GM23338 (cell line): ENCODE measurements at regions not wholly inside any gene's neighbourhood (a gene's known extent, or its start where the extent isn't known, plus 50 kb on each side); places are given as distances from the start of the nearest gene placed in this dataset.

Experiments
- CREB1 ChIP-seq: fragments of 250-450 bp; sonication (Bioruptor Pico); IDR thresholded peaks from 2 replicates; pipeline ENCODE4 v1.5.0; 2020; ENCODE audit warnings: low read depth, mild to moderate bottlenecking, moderate library complexity
- CTCF ChIP-seq, 2 experiments: fragments of 200-600 bp in 1 of 2; sonication (generic) in 1 of 2; conservative IDR thresholded peaks; 2 replicates each; pipeline versions ENCODE4 v1.5.1 to v1.6.1; 2016 to 2017; ENCODE audit warnings: antibody characterized with exemption in 2 of 2, low read depth in 2 of 2, mild to moderate bottlenecking in 2 of 2, moderate library complexity in 1 of 2
- ETS1 ChIP-seq: IDR thresholded peaks from 2 replicates; pipeline ENCODE4 v1.6.1; 2016; ENCODE audit warnings: antibody characterized with exemption
- EZH2 ChIP-seq: fragments of 200-600 bp; sonication (generic); IDR thresholded peaks from one replicate; pipeline ENCODE4 v1.8.0; 2017; ENCODE audit warnings: antibody characterized with exemption, mild to moderate bottlenecking, low read depth; ENCODE audit not compliant: unreplicated experiment
- EZH2phosphoT487 ChIP-seq: fragments of 200-600 bp; sonication (generic); IDR thresholded peaks from one replicate; pipeline ENCODE4 v1.8.1; 2018; ENCODE audit warnings: antibody characterized with exemption; ENCODE audit not compliant: unreplicated experiment
- JUNB ChIP-seq: IDR thresholded peaks from one replicate; pipeline ENCODE4 v1.6.1; 2016; ENCODE audit warnings: antibody characterized with exemption; ENCODE audit not compliant: unreplicated experiment
- POLR2AphosphoS5 ChIP-seq: IDR thresholded peaks from 2 replicates; pipeline ENCODE4 v1.6.1; 2016; ENCODE audit warnings: antibody characterized with exemption, low read depth
- STAT1 ChIP-seq: IDR thresholded peaks from one replicate; pipeline ENCODE4 v1.6.1; 2016; ENCODE audit warnings: antibody characterized with exemption; ENCODE audit not compliant: unreplicated experiment
- ZNF114 ChIP-seq: fragments of 250-450 bp; sonication (Bioruptor Pico); IDR thresholded peaks from 2 replicates; pipeline ENCODE4 v1.5.0; 2020; ENCODE audit warnings: mild to moderate bottlenecking, moderate library complexity

- TF ChIP-seq CTCF (conservative IDR thresholded peaks at IDR 0.05; ENCODE audit: low read depth in 2 of 2): no peak
- TF ChIP-seq CREB1 (CRISPR knock-in tag): no peak
- TF ChIP-seq JUNB: no peak
- TF ChIP-seq EZH2phosphoT487: no peak
- no peak for TF ChIP-seq EZH2
- no peak for TF ChIP-seq STAT1
- no peak for TF ChIP-seq POLR2AphosphoS5
- no peak for TF ChIP-seq ZNF114 (CRISPR knock-in tag)
- TF ChIP-seq ETS1: no peak
These were observed 53.4 kb upstream of the PAXBP1 start for GRCh38 chr21:32824950-32825349.
